ENCODE measurements at regions not wholly inside any gene's neighbourhood (a gene's known extent, or its start where the extent isn't known, plus 50 kb on each side); places are given as distances from the start of the nearest gene placed in this dataset.

GRCh38 chrX:103158317-103158621 is 56.6 kb upstream of the BEX4 start:
- TF ChIP-seq, protein P1, sequence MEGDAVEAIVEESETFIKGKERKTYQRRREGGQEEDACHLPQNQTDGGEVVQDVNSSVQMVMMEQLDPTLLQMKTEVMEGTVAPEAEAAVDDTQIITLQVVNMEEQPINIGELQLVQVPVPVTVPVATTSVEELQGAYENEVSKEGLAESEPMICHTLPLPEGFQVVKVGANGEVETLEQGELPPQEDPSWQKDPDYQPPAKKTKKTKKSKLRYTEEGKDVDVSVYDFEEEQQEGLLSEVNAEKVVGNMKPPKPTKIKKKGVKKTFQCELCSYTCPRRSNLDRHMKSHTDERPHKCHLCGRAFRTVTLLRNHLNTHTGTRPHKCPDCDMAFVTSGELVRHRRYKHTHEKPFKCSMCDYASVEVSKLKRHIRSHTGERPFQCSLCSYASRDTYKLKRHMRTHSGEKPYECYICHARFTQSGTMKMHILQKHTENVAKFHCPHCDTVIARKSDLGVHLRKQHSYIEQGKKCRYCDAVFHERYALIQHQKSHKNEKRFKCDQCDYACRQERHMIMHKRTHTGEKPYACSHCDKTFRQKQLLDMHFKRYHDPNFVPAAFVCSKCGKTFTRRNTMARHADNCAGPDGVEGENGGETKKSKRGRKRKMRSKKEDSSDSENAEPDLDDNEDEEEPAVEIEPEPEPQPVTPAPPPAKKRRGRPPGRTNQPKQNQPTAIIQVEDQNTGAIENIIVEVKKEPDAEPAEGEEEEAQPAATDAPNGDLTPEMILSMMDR (IDR thresholded peaks at IDR 0.05): peak; percentile 19; the same call in 1 of the 2 replicates
- no peak for TF ChIP-seq ZFX (IDR thresholded peaks at IDR 0.05; ENCODE audit: borderline replicate concordance)
- peak overlapping the region; percentile 42; the same call in 1 of the 2 replicates for H3K27ac ChIP-seq

GRCh38 chrX:103157496-103158316 is 57.2 kb upstream of the BEX4 start:
- H3K27ac ChIP-seq: peak overlapping the region; percentile 42
- TF ChIP-seq, protein P1 (IDR thresholded peaks at IDR 0.05): peak; percentile 66
- no peak for TF ChIP-seq ZFX (IDR thresholded peaks at IDR 0.05; ENCODE audit: borderline replicate concordance)

DNA sequence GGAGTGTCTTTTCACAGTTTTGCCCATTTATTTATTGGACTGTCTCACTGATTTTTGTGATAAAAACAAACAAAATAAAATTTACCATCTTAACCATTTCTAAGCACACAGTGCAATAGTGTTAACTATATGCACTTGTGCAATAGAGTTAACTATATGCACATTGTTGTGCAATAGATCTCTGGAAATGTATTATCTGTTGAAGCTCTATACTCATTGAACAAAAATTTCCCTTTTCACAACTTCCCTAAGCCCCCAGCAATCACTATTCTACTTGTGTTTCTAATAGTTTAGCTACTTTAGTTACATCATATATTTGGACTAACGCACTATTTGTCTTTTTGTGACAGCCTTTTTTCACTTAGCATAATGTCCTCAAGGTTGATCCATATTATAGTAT is 59.7 kb upstream of the BEX4 start:
- H3K27ac ChIP-seq: no peak overlapping the region
- TF ChIP-seq ZFX (IDR thresholded peaks at IDR 0.05; ENCODE audit: borderline replicate concordance): no peak
- TF ChIP-seq, protein P1 (IDR thresholded peaks at IDR 0.05): no peak

DNA sequence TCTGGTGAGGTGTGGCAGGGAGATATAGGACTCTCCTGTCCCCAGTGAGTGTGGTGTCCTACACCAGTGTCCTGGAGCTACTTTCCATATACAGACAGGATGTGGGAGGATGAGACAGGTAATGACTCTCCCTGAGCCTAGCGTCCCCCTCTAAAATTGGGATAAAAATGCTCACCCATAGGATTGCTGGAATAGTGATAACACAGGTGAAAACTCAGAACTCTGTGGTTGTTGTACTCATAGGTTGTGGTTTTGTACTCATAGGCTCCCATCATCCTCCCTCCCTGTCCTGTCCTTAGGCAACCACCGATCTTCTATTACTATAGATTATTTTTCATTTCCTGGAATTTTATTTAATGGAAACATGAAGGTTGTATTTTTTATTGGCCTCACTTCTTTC is 60.7 kb upstream of the NXF3 start:
- no peak overlapping the region for H3K27ac ChIP-seq
- no peak for TF ChIP-seq ZFX (IDR thresholded peaks at IDR 0.05; ENCODE audit: borderline replicate concordance)
- TF ChIP-seq, protein P1 (IDR thresholded peaks at IDR 0.05): no peak

DNA sequence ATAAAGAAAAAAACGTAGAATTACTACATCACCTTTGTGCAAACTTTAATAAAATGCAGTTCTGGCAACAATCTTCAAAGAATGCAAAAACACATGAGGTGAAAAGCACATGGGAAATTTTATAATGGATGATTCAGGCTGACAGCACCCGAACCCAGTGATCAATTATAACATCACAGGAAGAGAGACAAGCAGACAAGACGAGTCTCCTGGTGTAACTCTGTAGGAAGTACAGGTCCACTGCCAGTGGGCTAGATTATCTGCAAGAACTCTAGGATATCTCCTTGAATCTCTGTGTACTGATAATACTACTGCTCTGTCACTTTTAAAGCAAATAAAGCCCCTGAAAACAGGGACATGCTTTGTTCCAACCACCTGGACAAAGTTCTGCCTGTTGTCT is 58.9 kb upstream of the NXF3 start:
- TF ChIP-seq, protein P1 (IDR thresholded peaks at IDR 0.05): no peak
- no peak for TF ChIP-seq ZFX (IDR thresholded peaks at IDR 0.05; ENCODE audit: borderline replicate concordance)
- H3K27ac ChIP-seq: peak overlapping the region; percentile 36

- TF ChIP-seq, protein P1 (IDR thresholded peaks at IDR 0.05): no peak
- TF ChIP-seq ZFX (IDR thresholded peaks at IDR 0.05; ENCODE audit: borderline replicate concordance): no peak
- no peak overlapping the region for H3K27ac ChIP-seq
These were observed 56.7 kb upstream of the NXF3 start for GRCh38 chrX:103149652-103150051.

- H3K27ac ChIP-seq: no peak overlapping the region
- TF ChIP-seq, protein P1 (IDR thresholded peaks at IDR 0.05): no peak
- TF ChIP-seq ZFX (IDR thresholded peaks at IDR 0.05; ENCODE audit: borderline replicate concordance): no peak
These were observed 55.1 kb upstream of the NXF3 start for GRCh38 chrX:103148075-103148474.

All from 22Rv1 (cell line).